T-cell (primary cell): ENCODE measurements at regions not wholly inside any gene's neighbourhood (a gene's known extent, or its start where the extent isn't known, plus 50 kb on each side); places are given as distances from the start of the nearest gene placed in this dataset.

ENCODE experiments used
- ATAC-seq, 4 experiments: fragments of 200-7000 bp in 3 of 4; fragments of 150-1000 bp in 1 of 4; cut with Tn5 transposase; replicated peaks in 1 of 4; 1 replicate in 3 of 4; 2 replicates in 1 of 4; pipeline ENCODE4 v1.10.0; 2021; ENCODE audit warnings: moderate library complexity in 3 of 4, mild to moderate bottlenecking in 2 of 4, moderate number of reproducible peaks in 1 of 4
- CTCF ChIA-PET, 2 donors: fragments of 300-600 bp; sonication (Branson Sonifier 250); formaldehyde crosslinking; loops; one replicate each; lab custom pipeline; 2022; ENCODE audit warnings: antibody characterized with exemption in 2 of 2; lab: Charles Lee
- POLR2A ChIA-PET, 2 donors: fragments of 300-600 bp; sonication (Branson Sonifier 250); formaldehyde crosslinking; loops; one replicate each; lab custom pipeline; 2022; ENCODE audit warnings: antibody characterized with exemption in 2 of 2; lab: Charles Lee
- DNase-seq, 35 experiments: peaks; one replicate each; pipeline versions ENCODE4 v3.0.0 to v3.0.0-alpha.2; 2013 to 2023
- H3K27ac ChIP-seq: one replicate; pipeline ENCODE4 v1.5.1; 2013; ENCODE audit warnings: low read length
- H3K27me3 ChIP-seq, 2 experiments: replicated peaks in 1 of 2; 1 replicate in 1 of 2; 2 replicates in 1 of 2; pipeline versions ENCODE4 v1.6.1 to v1.7.0; 2013; ENCODE audit warnings: low read length in 1 of 2, mixed read lengths in 1 of 2; ENCODE audit not compliant: control insufficient read depth in 2 of 2, insufficient read depth in 2 of 2; ENCODE audit errors: extremely low read depth in 1 of 2
- H3K36me3 ChIP-seq, 2 donors: 1 replicate in 1 of 2; 2 replicates in 1 of 2; pipeline versions ENCODE4 v1.6.1 to v1.7.0; 2013; ENCODE audit warnings: low read length in 1 of 2; ENCODE audit not compliant: control insufficient read depth in 2 of 2, insufficient read depth in 1 of 2; ENCODE audit errors: extremely low read depth in 1 of 2
- H3K4me1 ChIP-seq, 2 experiments: 1 replicate in 1 of 2; 2 replicates in 1 of 2; pipeline versions ENCODE4 v1.6.1 to v1.7.0; 2013; ENCODE audit warnings: low read length in 2 of 2, mixed read lengths in 1 of 2; ENCODE audit not compliant: insufficient read depth in 2 of 2, control insufficient read depth in 1 of 2; ENCODE audit errors: extremely low read depth in 1 of 2
- H3K4me3 ChIP-seq, 2 donors: 1 replicate in 1 of 2; 2 replicates in 1 of 2; pipeline versions ENCODE4 v1.5.1 to v1.7.0; 2013; ENCODE audit warnings: mild to moderate bottlenecking in 2 of 2, low read length in 1 of 2, moderate library complexity in 1 of 2; ENCODE audit not compliant: control insufficient read depth in 1 of 2; ENCODE audit errors: extremely low read depth in 1 of 2
- H3K9me3 ChIP-seq: 2 replicates; pipeline ENCODE4 v1.7.0; 2013
- H3K27ac Mint-ChIP-seq, 2 donors: one replicate each; pipeline ENCODE4 v1.8.0; 2020 to 2021; ENCODE audit warnings: mild to moderate bottlenecking in 2 of 2, mixed read lengths in 2 of 2
- H3K27me3 Mint-ChIP-seq, 2 donors: one replicate each; pipeline ENCODE4 v1.8.0; 2021 to 2022; ENCODE audit warnings: mixed read lengths in 2 of 2
- H3K36me3 Mint-ChIP-seq: one replicate; pipeline ENCODE4 v1.8.0; 2021; ENCODE audit warnings: mixed read lengths
- H3K4me1 Mint-ChIP-seq, 3 donors: one replicate each; pipeline ENCODE4 v1.8.0; 2020 to 2022; ENCODE audit warnings: mixed read lengths in 3 of 3, mild to moderate bottlenecking in 1 of 3
- H3K4me3 Mint-ChIP-seq, 3 donors: one replicate each; pipeline ENCODE4 v1.8.0; 2020 to 2022; ENCODE audit warnings: mild to moderate bottlenecking in 3 of 3, mixed read lengths in 3 of 3, moderate library complexity in 3 of 3
- H3K9me3 Mint-ChIP-seq, 3 donors: one replicate each; pipeline ENCODE4 v1.8.0; 2020 to 2022; ENCODE audit warnings: mixed read lengths in 3 of 3
- WGBS: methylation state at CpG from one replicate; pipeline ENCODE4 v1.1.5; 2013; ENCODE audit warnings: missing lambda C conversion rate; ENCODE audit not compliant: insufficient coverage; 5-methylcytosine and 5-hydroxymethylcytosine counted together

- no peak overlapping the region for H3K27ac ChIP-seq
- no peaks in the 10 kb centered on the region for H3K4me1 ChIP-seq
- WGBS, result 90% methylated on average over 5 of the region's 8 CpGs
- H3K4me3 ChIP-seq, result no peak overlapping the region
- ChIA-PET CTCF (interaction anchor here in 1 of 2 donors (0.6 kb wide), 1 partner anchor 127 kb away, joined by 3 read pairs; no protein-coding TSS in a partner anchor), POLR2A (no interaction called here)
- ATAC-seq (no peak), DNase-seq (no peak)
- H3K36me3 ChIP-seq, result no peaks in the 10 kb centered on the region
- H3K9me3 Mint-ChIP-seq, result no peaks in the 10 kb centered on the region
- H3K36me3 Mint-ChIP-seq, result no peaks in the 10 kb centered on the region
- no peaks in the 10 kb centered on the region for H3K9me3 ChIP-seq
- peaks cover 17 to 18% of the 10 kb centered on the region in 2 donors for H3K27me3 Mint-ChIP-seq
- peaks cover 0 to 9% of the 10 kb centered on the region in 2 experiments for H3K27me3 ChIP-seq
- no peaks in the 10 kb centered on the region for H3K4me1 Mint-ChIP-seq
- no peak overlapping the region for H3K4me3 Mint-ChIP-seq
- H3K27ac Mint-ChIP-seq, result no peak overlapping the region
These were observed 139.0 kb downstream of the PXDC1 start for GRCh38 chr6:3612341-3613041.

- no peak for DNase-seq
- ChIA-PET POLR2A (no interaction called here), CTCF (no interaction called here)
- Mint-ChIP-seq H3K36me3 (no peaks in the 10 kb centered on the region), H3K9me3 (no peaks in the 10 kb centered on the region), H3K4me1 (no peaks in the 10 kb centered on the region), H3K27ac (no peak overlapping the region), H3K4me3 (no peak overlapping the region), H3K27me3 (peaks cover 21 to 22% of the 10 kb centered on the region in 2 donors)
- Histone ChIP-seq H3K9me3 (no peaks in the 10 kb centered on the region), H3K27me3 (peaks cover 0 to 12% of the 10 kb centered on the region in 2 experiments), H3K27ac (no peak overlapping the region), H3K4me3 (no peak overlapping the region), H3K4me1 (no peaks in the 10 kb centered on the region), H3K36me3 (no peaks in the 10 kb centered on the region)
- WGBS, result 67% methylated on average over 1 of the region's 7 CpGs
- ATAC-seq, result no peak
These were observed 140.6 kb downstream of the PXDC1 start for GRCh38 chr6:3610921-3611320.

- CTCF ChIA-PET, result no interaction called here
- no peak overlapping the region for H3K27ac Mint-ChIP-seq
- H3K27me3 Mint-ChIP-seq, result peaks cover 21 to 22% of the 10 kb centered on the region in 2 donors
These were observed 141.3 kb downstream of the PXDC1 start for GRCh38 chr6:3610206-3610605.

DNA sequence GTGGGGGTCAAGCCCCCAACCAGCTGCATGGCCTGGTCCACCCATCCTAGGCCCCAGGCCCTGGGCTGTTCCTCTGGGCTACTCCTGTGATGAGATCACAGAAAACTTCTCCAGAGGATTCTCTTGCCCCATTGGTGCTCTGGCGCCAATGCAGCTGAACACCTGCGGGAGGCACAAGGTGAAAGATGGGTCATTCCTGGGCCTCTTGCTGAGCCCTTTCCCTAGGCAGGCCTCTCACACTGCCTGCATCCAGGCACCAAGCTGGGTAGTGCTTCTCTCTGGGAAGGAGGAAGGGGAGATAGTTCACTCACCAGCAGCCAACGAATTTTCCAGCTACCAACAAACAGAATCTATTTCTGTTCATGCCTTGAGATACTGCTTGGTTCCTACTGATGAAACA, 142.1 kb downstream of the PXDC1 start:
- Histone ChIP-seq H3K36me3 (no peaks in the 10 kb centered on the region), H3K27me3 (peaks cover 0 to 17% of the 10 kb centered on the region in 2 experiments), H3K4me1 (no peaks in the 10 kb centered on the region), H3K4me3 (no peak overlapping the region), H3K9me3 (no peaks in the 10 kb centered on the region), H3K27ac (no peak overlapping the region)
- Mint-ChIP-seq H3K27me3 (peaks cover 27% of the 10 kb centered on the region in 2 donors), H3K4me3 (no peak overlapping the region), H3K27ac (no peak overlapping the region), H3K36me3 (no peaks in the 10 kb centered on the region), H3K4me1 (no peaks in the 10 kb centered on the region), H3K9me3 (no peaks in the 10 kb centered on the region)
- ATAC-seq (no peak), DNase-seq (no peak)
- CTCF ChIA-PET, result interaction anchor here in 1 of 2 donors (0.6 kb wide), 1 partner anchor 154 kb away, joined by 3 read pairs; no protein-coding TSS in a partner anchor
- POLR2A ChIA-PET, result no interaction called here
- no CpG with 5 or more reads among the region's 3 CpGs for WGBS

More at GRCh38 chr6:3610206-3610605, 141.3 kb downstream of the PXDC1 start:
- no peak overlapping the region for H3K4me3 ChIP-seq
- peaks cover 0 to 13% of the 10 kb centered on the region in 2 experiments for H3K27me3 ChIP-seq
- Mint-ChIP-seq H3K4me1 (no peaks in the 10 kb centered on the region), H3K4me3 (no peak overlapping the region), H3K36me3 (no peaks in the 10 kb centered on the region), H3K9me3 (no peaks in the 10 kb centered on the region)
- no peak for ATAC-seq
- no peaks in the 10 kb centered on the region for H3K4me1 ChIP-seq
- H3K9me3 ChIP-seq, result no peaks in the 10 kb centered on the region
- POLR2A ChIA-PET, result no interaction called here
- H3K36me3 ChIP-seq, result no peaks in the 10 kb centered on the region
- DNase-seq, result no peak
- WGBS, result no CpG with 5 or more reads among the region's 5 CpGs
- H3K27ac ChIP-seq, result no peak overlapping the region

DNA sequence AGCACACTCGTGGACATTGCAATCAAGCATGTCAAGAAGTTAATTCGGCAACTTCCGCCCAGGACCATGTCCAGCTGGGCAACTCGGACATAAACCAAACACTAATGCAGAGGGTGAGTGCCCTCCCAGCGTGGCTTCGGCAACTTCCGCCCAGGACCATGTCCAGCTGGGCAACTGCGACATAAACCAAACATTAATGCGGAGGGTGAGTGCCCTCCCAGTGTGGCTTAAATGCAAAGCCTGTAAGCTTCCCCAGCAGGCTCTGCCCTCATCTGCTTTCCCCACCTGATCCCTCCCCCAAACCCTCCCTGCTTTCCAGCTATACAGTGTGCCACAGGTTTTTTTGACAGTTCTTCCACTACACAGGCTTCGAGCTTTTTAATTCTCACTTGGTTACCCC, 143.4 kb downstream of the PXDC1 start:
- H3K4me1 Mint-ChIP-seq, result no peaks in the 10 kb centered on the region
- no peaks in the 10 kb centered on the region for H3K36me3 Mint-ChIP-seq
- Histone ChIP-seq H3K36me3 (no peaks in the 10 kb centered on the region), H3K4me3 (no peak overlapping the region), H3K27ac (no peak overlapping the region), H3K4me1 (peaks cover 0 to 7% of the 10 kb centered on the region in 2 experiments), H3K27me3 (peaks cover 0 to 24% of the 10 kb centered on the region in 2 experiments), H3K9me3 (no peaks in the 10 kb centered on the region)
- H3K27me3 Mint-ChIP-seq, result peaks cover 28% of the 10 kb centered on the region in 2 donors
- H3K9me3 Mint-ChIP-seq, result no peaks in the 10 kb centered on the region
- no peak for ATAC-seq
- no peak for DNase-seq
- H3K27ac Mint-ChIP-seq, result no peak overlapping the region
- 95% methylated on average over 9 of the region's 10 CpGs for WGBS
- POLR2A ChIA-PET, result no interaction called here
- no peak overlapping the region for H3K4me3 Mint-ChIP-seq
- CTCF ChIA-PET, result no interaction called here

- ATAC-seq (no peak), DNase-seq (no peak)
- ChIA-PET POLR2A (no interaction called here), CTCF (no interaction called here)
- Mint-ChIP-seq H3K4me1 (peaks cover 0 to 3% (median 0%) of the 10 kb centered on the region in 3 donors), H3K27me3 (peaks cover 29 to 32% of the 10 kb centered on the region in 2 donors), H3K9me3 (peaks cover under 1 to 3% (median 2%) of the 10 kb centered on the region in 3 donors), H3K27ac (no peak overlapping the region), H3K36me3 (no peaks in the 10 kb centered on the region), H3K4me3 (no peak overlapping the region)
- Histone ChIP-seq H3K4me1 (peaks cover 0 to 7% of the 10 kb centered on the region in 2 experiments), H3K27ac (no peak overlapping the region), H3K9me3 (no peaks in the 10 kb centered on the region), H3K27me3 (peaks cover 0 to 30% of the 10 kb centered on the region in 2 experiments), H3K4me3 (no peak overlapping the region), H3K36me3 (no peaks in the 10 kb centered on the region)
- 89% methylated on average over 8 of the region's 8 CpGs for whole genome bisulfite sequencing
These were observed 143.9 kb downstream of the PXDC1 start for GRCh38 chr6:3607599-3607998.
